GM18507 (cell line): ENCODE measurements at regions not wholly inside any gene's neighbourhood (a gene's known extent, or its start where the extent isn't known, plus 50 kb on each side); places are given as distances from the start of the nearest gene placed in this dataset.

ENCODE experiments used
- DNase-seq: peaks from one replicate; pipeline ENCODE4 v3.0.0; 2011; ENCODE audit warnings: low read depth; ENCODE audit not compliant: insufficient read length; ENCODE audit errors: extremely low spot score
- FAIRE-seq: peaks from 2 replicates; lab custom pipeline; 2011; peaks lifted over from hg19 to GRCh38; lab: Jason Lieb, UNC

DNA sequence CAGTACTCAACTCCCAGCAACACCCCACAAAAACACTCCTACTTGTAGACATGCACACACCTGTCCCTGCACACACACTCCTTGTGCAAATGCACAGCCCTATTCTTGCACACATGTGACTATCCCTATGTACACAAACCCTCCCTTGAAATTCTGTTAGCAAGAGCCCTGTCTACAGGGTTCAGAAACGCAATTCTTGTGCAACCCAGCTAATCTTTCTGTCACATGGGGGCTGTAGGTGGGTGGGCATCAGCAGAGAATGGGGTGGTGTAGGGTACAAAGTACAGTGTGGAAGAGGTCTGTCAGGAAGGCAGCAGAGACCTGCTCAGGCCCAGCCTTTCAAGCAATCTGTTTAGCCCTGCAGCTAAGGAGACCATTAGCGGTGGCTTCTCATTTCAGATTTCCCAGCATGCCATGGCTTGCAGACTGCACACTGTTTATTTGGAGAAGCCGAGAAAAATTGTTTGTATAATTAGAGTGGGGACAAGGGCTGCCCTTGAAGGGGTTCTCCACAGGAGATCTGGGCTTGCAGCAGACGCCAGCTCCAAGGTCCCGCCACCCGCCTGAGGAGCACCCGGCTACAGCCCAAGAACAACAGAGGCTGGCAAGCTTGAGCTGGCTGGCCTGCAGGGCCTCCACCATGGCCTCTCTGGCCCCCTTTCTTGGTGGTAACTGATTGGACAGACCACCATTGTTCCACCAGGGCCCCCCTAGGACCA, 144.0 kb upstream of the PJA1 start:
- DNase-seq = no peak
- no peak for FAIRE-seq

DNA sequence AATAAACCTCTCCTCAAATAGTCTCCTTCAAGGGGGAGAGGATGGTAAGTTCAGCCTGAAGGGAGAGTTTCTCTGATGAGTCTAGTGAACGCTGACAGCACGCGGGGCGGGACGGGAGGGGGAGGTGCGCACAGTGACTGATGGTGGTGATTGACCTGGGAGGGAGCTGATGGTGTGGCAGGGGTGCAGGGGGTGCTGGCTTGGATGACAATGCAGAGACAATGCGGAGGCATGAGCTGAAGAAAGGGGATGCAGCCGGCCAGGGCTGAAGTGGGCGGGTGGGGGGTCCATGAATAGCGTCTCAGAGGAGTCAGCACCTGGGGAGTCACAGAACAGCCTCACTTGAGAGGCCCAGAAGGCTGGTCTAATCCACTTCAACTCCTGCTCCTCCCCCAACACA, 142.5 kb upstream of the PJA1 start:
- FAIRE-seq (no peak), DNase-seq (no peak)

DNA sequence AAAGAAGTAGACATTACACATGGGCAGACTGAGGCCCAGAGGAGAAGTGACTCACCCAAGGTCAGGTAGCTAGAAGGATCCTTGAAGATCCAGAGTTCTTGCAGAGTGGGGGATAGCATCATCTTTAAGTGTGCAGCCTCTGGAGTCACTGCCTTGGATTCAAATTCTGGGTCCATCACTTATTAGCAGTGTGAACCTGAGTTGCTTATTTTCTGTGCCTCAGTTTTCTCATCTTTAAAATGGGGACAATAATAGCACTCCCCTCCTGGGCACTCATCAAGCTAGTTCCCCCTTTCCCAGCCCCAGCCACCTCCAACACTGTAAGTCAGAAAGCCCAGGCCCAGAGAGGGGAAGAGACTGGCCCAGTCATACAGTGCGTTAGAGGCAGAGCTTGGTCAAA, 141.8 kb upstream of the PJA1 start:
- FAIRE-seq (no peak), DNase-seq (no peak)

GRCh38 chrX:69306063-69306404, 140.8 kb upstream of the PJA1 start:
- DNase-seq = no peak

DNA sequence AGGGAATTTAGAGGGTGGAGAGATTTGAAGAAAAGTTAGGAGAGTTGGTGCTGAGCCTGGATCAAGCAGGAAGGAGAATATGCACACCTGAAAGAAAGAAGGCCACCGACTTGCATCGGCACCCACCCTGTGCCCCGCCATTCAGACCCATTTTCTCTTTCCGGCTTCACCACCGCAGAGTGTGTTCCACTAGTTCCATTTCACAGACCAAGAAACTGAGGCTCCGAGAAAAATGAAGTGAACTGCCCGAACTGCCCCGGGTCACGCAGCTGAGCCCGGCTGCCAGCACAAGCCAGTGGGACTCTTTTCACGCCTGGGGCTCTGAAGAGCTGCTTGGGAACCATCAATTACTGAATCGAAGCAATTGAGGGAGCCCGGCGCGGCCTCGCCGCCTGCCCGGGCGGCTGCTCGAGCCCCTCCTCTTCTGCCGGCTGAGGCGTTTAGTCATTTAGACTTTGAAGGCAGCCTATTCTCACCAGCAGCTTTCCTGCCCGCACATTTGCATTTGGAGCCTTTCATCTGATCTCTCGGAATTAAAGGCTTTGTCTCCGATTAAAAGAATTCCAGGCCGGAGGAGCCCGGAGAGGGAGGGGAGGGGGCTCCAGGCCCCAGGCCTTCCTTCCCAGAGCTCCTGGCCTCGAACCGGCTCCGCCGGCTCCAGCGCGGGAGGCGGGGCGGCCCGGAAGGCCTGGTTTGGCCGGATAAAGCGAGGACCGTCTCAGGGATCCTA, 140.2 kb upstream of the PJA1 start:
- DNase-seq = no peak
- no peak for FAIRE-seq

More at GRCh38 chrX:69306063-69306404, 140.8 kb upstream of the PJA1 start:
- FAIRE-seq = no peak

DNA sequence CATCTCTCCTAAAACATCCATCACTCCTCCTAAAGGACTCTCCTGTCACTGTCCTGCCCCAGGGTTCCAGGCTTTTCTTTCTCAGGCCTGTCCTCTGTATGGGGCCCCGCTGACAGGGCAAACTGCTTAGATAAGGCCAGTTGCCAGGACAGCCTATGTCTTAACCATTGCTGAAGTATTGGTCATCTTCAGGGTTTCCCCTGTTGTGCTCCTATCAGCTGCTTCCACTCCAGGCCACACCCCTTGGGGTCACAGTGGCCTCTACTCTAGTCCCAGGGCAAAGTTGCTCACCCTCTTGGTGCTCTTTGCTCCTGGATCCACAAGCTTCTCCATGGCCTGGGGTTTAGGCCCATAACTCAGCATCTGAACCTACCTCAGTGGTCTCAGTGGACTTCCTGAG, 138.0 kb upstream of the PJA1 start:
- DNase-seq = no peak

DNA sequence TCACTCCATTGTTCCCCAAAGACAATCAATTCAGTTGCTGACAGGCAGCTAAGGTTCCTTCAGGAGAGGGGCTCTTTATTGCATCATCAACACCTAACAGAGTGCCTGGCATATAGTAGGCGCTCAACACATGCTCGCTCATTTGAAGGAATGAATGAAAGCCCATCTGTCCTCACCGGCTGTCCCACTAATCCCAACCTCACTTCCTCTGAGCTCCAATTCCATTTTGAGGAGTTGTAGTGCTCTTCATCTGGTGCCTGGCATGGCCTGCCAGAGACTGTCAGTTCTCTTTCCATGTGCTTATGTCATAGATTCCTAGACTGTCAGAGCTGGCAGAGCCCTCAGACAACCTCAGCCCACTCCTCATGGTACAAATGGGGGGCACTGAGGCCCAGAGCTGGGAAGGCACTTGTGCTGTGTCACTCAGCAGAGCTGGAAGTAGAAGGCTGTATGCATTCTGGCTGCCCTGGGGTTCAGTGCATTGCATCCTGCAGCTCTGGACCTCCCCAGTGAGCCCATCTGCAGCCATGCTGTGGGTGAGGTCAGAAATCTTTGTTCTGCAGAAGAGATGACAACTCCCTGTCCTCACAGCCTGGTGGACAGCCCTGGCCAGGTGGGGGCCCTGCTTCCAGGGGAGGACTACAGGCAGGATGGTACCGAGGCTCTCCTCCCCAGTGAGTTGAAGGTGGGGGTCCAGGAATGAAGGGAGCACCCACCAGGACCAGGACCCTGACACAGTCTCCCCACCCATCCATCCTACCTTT, 134.9 kb upstream of the PJA1 start:
- DNase-seq (no peak), FAIRE-seq (no peak)

More for the DNA sequence above, 138.0 kb upstream of the PJA1 start:
- no peak for FAIRE-seq

DNA sequence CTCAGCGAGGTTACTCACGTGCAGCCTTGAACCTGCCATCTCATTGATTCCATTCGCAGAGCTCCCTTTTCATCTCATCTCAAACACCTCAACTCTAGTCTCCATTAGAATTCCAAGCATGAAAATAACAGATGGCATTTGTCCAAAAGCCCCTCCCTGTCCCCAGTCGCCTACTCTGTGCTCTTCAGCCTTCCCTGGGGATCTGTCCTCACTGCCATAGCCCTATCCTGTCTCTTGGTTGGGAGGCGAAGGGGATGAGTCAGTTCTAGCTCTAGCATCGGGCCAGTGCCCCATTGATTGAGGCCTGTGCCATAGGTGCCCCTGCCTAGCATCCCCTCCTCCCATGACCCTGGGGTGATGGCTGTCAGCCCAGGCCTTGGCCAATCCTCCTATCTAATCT, 134.0 kb upstream of the PJA1 start:
- FAIRE-seq (no peak), DNase-seq (no peak)

GRCh38 chrX:69298466-69299140, 133.3 kb upstream of the PJA1 start:
- no peak for FAIRE-seq
- DNase-seq = no peak

GRCh38 chrX:69297506-69297905, 132.3 kb upstream of the PJA1 start:
- DNase-seq (no peak), FAIRE-seq (no peak)

- DNase-seq (no peak), FAIRE-seq (no peak)
Measured at GRCh38 chrX:69293776-69294601, 128.7 kb upstream of the PJA1 start.

DNA sequence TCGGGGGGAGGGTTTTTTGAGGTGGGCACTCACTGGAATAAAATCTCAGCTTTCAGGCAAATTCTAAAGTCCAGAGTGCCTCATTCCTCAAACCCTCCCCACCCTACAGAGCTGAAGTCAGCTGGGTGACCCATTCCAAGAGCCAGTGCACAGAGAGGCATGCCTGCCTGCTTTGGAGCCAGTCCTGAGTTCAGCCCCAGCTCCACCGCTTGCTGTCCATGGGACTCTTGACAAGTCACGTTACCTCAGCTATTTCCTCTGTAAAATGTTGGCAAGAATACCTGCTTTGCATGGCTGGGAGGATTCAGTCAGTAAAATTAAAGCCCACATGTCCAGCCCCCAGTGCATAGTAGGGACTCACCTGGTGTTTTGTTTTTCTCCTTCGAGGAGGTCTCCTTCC, 125.9 kb upstream of the PJA1 start:
- FAIRE-seq = no peak
- no peak for DNase-seq

DNA sequence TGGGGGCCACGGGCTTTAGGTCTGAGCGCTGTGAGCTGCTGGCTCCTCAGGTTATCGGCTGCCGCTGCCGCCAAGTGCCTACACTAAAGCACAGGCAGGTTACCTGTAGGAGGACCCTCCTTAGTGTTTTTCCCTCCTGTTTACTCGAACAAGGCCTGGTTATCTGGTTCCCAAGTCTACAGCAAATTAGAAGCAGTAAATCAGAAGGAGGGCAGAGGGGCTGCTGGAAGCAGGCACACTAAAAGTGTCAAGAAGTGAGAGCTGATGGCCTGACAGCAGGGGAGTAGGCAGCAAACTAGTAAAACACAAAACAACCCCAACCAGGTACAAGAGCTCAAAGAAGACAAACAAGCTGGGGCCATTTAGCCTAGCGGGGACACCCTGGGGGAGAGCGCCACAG, 125.0 kb upstream of the PJA1 start:
- no peak for FAIRE-seq
- no peak for DNase-seq

DNA sequence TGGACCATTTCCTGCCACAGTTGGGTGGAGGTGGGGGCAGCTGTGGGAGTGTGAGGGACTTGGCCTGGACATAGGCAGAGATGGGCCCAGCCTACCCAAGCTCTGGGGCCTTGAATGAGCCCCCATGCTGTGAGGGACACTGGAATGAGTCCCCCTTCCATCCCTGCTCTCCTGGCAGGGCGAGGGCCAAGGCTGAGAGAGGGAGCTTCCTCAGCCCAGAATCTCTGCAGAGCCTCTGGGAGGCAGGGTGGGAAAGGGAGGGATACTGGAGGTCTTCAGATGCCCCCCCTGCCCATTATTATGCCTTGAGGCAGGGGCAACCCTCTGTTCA, 124.5 kb upstream of the PJA1 start:
- no peak for FAIRE-seq

DNA sequence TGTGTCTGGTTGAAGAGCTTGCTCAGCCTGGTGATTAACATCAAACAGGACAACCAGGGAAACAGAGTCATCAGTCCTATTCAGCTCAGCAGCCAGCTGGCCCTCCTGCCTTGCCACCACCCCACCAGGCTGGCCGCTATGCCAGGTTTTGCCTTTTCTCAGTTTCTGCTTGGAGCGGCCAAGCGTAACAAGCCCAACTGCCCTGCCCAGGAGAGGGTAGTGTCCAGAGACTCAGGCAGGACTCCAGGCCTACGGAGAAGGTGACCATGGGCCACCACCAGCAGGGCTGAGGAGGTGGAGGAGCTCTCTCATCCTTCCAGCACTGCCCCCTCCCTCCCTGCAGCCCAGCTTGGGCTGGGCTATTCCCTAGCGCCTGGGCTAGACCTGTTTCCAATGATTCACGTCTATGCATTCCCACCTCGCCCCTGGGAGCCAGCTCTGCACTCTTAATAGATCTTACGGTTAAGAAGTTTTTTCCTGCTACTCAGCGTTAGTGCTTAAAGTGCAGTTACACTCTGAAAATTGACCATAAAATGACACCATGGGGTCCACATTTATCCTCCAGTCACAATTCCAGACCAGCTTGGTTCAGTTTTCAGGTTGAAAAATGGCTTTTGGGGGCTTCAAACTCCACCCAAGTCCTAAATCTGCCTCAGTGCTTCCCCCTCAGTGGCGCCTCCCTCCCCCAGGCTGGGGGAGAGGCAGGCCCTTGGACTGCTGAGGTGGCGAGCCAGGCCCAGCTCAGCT, 124.0 kb upstream of the PJA1 start:
- DNase-seq (no peak), FAIRE-seq (no peak)

More for the DNA sequence above, 124.5 kb upstream of the PJA1 start:
- no peak for DNase-seq

DNA sequence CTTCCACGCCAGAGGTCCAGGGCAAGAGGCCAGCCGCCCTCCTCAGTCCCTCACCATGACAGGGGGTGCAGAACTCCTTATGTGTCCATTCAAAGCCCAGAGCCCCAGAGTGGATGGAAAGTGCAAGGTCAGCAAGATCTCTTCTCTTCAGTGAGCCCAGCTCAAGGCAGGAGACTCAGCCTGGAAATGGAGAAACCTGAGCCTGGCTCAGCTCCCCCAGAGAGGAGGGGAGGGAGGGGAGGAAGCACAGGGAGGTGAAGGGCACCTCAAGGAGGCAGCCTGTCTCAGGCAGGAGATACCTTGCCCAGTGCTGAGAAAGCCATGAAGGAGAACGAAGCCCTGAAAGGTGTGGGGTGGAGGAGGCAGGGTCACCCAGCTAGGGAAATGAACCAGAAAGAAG, 121.8 kb upstream of the PJA1 start:
- no peak for FAIRE-seq
- no peak for DNase-seq

DNA sequence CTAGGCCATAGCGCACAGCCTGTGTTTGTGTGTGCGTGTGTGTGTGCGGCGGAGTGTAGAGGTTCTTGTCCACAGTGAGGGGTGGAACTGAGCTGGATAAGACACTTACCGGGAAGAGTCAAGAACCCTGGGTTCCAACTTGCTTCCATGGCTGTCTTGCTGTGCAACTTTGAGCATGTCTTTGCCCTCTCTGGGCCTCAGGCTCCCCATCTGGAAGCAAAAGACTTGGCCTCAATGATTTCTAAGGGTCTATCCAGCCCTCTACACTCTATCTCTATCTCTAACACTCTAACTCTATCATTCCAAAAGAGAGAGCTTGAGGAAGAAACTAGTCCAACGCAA, 121.3 kb upstream of the PJA1 start:
- no peak for FAIRE-seq

DNA sequence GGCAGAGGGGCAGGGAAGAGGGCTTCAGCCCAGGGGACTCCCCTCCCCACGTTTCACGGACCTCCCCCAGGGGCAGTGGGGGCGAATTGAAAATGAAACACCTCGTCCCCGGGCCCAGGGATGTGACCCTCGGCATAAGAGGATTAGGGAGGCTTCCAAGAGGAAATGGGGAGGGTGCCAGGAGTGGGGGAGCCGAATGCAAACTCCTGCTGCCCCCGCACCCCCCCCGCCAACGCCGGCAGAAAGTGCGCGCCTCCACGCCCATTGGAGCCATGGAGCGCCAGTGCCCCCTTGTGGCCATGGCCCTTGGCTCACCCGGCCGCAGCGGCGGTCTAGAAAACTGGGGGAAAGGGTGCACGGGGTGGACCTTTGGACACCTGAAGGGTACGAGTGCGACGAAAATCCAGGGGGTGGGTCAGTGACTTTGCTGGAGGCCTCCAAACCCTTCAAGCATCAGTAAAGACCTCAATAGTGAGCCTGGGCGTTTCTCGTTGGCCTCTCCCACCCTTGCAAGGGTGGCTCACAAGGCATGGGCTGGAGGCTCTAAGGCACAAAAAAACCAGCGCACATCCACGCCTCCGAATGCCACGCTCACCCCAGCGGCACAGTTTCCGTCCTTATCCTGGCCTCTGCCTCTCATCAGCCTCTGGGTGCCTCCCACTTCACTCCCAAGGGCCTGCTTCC, 120.8 kb upstream of the PJA1 start:
- DNase-seq (peak; percentile 23), FAIRE-seq (no peak)

More for the DNA sequence above, 121.3 kb upstream of the PJA1 start:
- no peak for DNase-seq
